Right atrium auricular region (tissue), 2 donors: ENCODE measurements at regions not wholly inside any gene's neighbourhood (a gene's known extent, or its start where the extent isn't known, plus 50 kb on each side); places are given as distances from the start of the nearest gene placed in this dataset.

Source experiments
- DNase-seq: peaks from one replicate; pipeline ENCODE4 v3.0.0-alpha.2; 2019; ENCODE audit warnings: low spot score
- H3K27ac ChIP-seq, 2 donors: fragments of 200-600 bp; sonication (generic); 1 replicate in 1 of 2; 2 replicates in 1 of 2; pipeline ENCODE4 v1.5.1; 2016 to 2019
- H3K27me3 ChIP-seq, 2 donors: fragments of 200-600 bp; sonication (generic); one replicate each; pipeline versions ENCODE4 v1.5.1 to v1.6.0; 2017 to 2019
- H3K36me3 ChIP-seq: fragments of 200-600 bp; sonication (generic); one replicate; pipeline ENCODE4 v1.5.1; 2016
- H3K4me1 ChIP-seq, 2 donors: fragments of 200-600 bp; sonication (generic); one replicate each; pipeline versions ENCODE4 v1.5.1 to v1.6.0; 2017 to 2019
- H3K4me3 ChIP-seq, 2 donors: fragments of 200-600 bp; sonication (generic); 1 replicate in 1 of 2; 2 replicates in 1 of 2; pipeline ENCODE4 v1.5.1; 2017 to 2019; ENCODE audit warnings: mild to moderate bottlenecking in 1 of 2, moderate library complexity in 1 of 2
- H3K9me3 ChIP-seq, 2 donors: fragments of 200-600 bp; sonication (generic); one replicate each; pipeline ENCODE4 v1.5.1; 2019
- TF ChIP-seq, protein P1 (sequence below), 2 donors: fragments of 200-600 bp; sonication (generic); IDR thresholded peaks; one replicate each; pipeline ENCODE4 v1.5.1; 2019; ENCODE audit warnings: antibody characterized with exemption in 2 of 2

GRCh38 chr2:225841314-225841713 lies 441.8 kb downstream of the NYAP2 start:
- no peak for DNase-seq
- no peak overlapping the region for H3K27ac ChIP-seq
- TF ChIP-seq, protein P1, sequence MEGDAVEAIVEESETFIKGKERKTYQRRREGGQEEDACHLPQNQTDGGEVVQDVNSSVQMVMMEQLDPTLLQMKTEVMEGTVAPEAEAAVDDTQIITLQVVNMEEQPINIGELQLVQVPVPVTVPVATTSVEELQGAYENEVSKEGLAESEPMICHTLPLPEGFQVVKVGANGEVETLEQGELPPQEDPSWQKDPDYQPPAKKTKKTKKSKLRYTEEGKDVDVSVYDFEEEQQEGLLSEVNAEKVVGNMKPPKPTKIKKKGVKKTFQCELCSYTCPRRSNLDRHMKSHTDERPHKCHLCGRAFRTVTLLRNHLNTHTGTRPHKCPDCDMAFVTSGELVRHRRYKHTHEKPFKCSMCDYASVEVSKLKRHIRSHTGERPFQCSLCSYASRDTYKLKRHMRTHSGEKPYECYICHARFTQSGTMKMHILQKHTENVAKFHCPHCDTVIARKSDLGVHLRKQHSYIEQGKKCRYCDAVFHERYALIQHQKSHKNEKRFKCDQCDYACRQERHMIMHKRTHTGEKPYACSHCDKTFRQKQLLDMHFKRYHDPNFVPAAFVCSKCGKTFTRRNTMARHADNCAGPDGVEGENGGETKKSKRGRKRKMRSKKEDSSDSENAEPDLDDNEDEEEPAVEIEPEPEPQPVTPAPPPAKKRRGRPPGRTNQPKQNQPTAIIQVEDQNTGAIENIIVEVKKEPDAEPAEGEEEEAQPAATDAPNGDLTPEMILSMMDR (IDR thresholded peaks at IDR 0.05) = no peak

GRCh38 chr2:225837328-225837727 lies 437.8 kb downstream of the NYAP2 start:
- no peak overlapping the region for H3K27ac ChIP-seq
- H3K27me3 ChIP-seq = no peaks in the 10 kb centered on the region
- H3K36me3 ChIP-seq = no peaks in the 10 kb centered on the region
- no peak overlapping the region for H3K4me3 ChIP-seq
- no peaks in the 10 kb centered on the region for H3K4me1 ChIP-seq
- TF ChIP-seq, protein P1 (IDR thresholded peaks at IDR 0.05) = no peak
- no peaks in the 10 kb centered on the region for H3K9me3 ChIP-seq
- no peak for DNase-seq

More at GRCh38 chr2:225841314-225841713, 441.8 kb downstream of the NYAP2 start:
- H3K36me3 ChIP-seq = no peaks in the 10 kb centered on the region
- H3K4me1 ChIP-seq = no peaks in the 10 kb centered on the region
- H3K4me3 ChIP-seq = no peak overlapping the region
- H3K27me3 ChIP-seq = no peaks in the 10 kb centered on the region
- no peaks in the 10 kb centered on the region for H3K9me3 ChIP-seq

- Histone ChIP-seq H3K36me3 (no peaks in the 10 kb centered on the region), H3K9me3 (no peaks in the 10 kb centered on the region), H3K4me1 (no peaks in the 10 kb centered on the region), H3K27me3 (no peaks in the 10 kb centered on the region), H3K4me3 (no peak overlapping the region), H3K27ac (no peak overlapping the region)
- no peak for DNase-seq
- TF ChIP-seq, protein P1 (IDR thresholded peaks at IDR 0.05) = no peak
These were observed 425.4 kb downstream of the NYAP2 start for GRCh38 chr2:225824748-225825449.

DNA sequence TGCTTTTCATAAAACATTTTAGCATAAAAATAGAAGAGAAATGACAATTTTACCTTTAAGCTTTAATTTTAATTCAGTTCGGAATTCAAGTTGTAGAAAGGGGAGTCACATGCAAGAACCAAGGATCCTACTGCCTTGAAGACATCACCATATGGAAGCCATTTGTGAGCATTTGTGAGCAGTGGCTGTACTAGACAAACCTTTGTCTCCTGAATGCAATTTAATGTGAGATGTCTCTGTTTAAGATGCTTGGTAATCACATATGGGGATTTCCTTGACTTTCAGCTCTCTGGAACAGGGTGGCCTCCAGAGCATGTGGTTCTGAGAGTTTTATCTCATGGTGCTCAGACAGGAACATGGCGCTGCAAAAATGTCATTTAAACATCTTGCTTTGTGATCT lies 421.8 kb downstream of the NYAP2 start:
- H3K36me3 ChIP-seq = no peaks in the 10 kb centered on the region
- TF ChIP-seq, protein P1 (IDR thresholded peaks at IDR 0.05) = no peak
- no peak overlapping the region for H3K27ac ChIP-seq
- no peaks in the 10 kb centered on the region for H3K9me3 ChIP-seq
- H3K4me3 ChIP-seq = no peak overlapping the region
- no peak for DNase-seq
- H3K27me3 ChIP-seq = no peaks in the 10 kb centered on the region
- H3K4me1 ChIP-seq = no peaks in the 10 kb centered on the region

- TF ChIP-seq, protein P1 (IDR thresholded peaks at IDR 0.05) = no peak
- Histone ChIP-seq H3K4me1 (no peaks in the 10 kb centered on the region), H3K27ac (no peak overlapping the region), H3K36me3 (no peaks in the 10 kb centered on the region), H3K27me3 (no peaks in the 10 kb centered on the region), H3K4me3 (no peak overlapping the region), H3K9me3 (no peaks in the 10 kb centered on the region)
- DNase-seq = no peak
These were observed 421.3 kb downstream of the NYAP2 start for GRCh38 chr2:225820826-225821225.

- DNase-seq = no peak
- Histone ChIP-seq H3K4me1 (no peaks in the 10 kb centered on the region), H3K9me3 (no peaks in the 10 kb centered on the region), H3K4me3 (no peak overlapping the region), H3K36me3 (no peaks in the 10 kb centered on the region), H3K27ac (no peak overlapping the region), H3K27me3 (no peaks in the 10 kb centered on the region)
- TF ChIP-seq, protein P1 (IDR thresholded peaks at IDR 0.05) = no peak
These were observed 415.0 kb downstream of the NYAP2 start for GRCh38 chr2:225814554-225814953.
